ENCODE measurements at regions not wholly inside any gene's neighbourhood (a gene's known extent, or its start where the extent isn't known, plus 50 kb on each side); places are given as distances from the start of the nearest gene placed in this dataset.

DNA sequence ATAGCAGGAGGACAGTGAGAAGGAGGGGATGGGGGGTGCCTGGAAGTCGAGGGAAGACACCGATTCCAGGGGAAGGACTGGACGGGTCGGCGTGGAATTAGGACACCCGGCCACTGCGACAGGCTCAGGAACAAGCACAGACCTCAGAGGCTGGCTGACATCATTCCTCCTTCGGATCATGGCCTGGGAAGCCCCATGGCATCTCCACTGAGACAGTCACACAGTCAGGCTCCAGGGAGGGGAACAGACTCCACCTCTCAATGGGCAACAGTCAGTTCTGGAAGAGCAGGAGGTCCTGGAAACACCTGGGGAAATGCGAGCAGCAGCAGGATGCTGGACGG is 67.9 kb upstream of the FBRSL1 start:
- Histone ChIP-seq H3K9me3 (ENCODE audit: control insufficient read depth, low read depth, low read length) (no peaks in the 10 kb centered on the region), H3K23me2 (ENCODE audit: insufficient read length, low read depth, low read length, poor library complexity, severe bottlenecking) (no peaks in the 10 kb centered on the region), H3K56ac (ENCODE audit: insufficient read length, low read depth, low read length) (no peak overlapping the region), H2BK12ac (ENCODE audit: insufficient read length, low read depth, low read length) (no peak overlapping the region), H2BK5ac (ENCODE audit: insufficient read length, low read length) (no peak overlapping the region), H3T11ph (ENCODE audit: low read length) (no peak overlapping the region), H3K4ac (ENCODE audit: low read depth, low read length) (no peak overlapping the region), H4K20me1 (ENCODE audit: control insufficient read depth, insufficient read depth, insufficient read length) (no peaks in the 10 kb centered on the region), H4K5ac (ENCODE audit: insufficient read length, low read depth, low read length) (no peak overlapping the region), H4K91ac (ENCODE audit: insufficient read length, low read depth, low read length) (no peak overlapping the region), H3K79me1 (ENCODE audit: insufficient read depth, low read depth, low read length, poor library complexity, severe bottlenecking) (no peaks in the 10 kb centered on the region), H3K79me2 (ENCODE audit: insufficient read depth, low read length) (no peaks in the 10 kb centered on the region), H3K18ac (ENCODE audit: insufficient read length, low read depth, low read length) (no peak overlapping the region), H3K4me2 (ENCODE audit: insufficient read depth, insufficient read length, low read length) (no peak overlapping the region), H2AFZ (ENCODE audit: low read length) (no peak overlapping the region), H2BK15ac (ENCODE audit: low read depth, low read length) (no peak overlapping the region), H2BK20ac (ENCODE audit: low read depth, low read length, poor library complexity, severe bottlenecking) (no peak overlapping the region), H3K27me3 (ENCODE audit: insufficient read depth, low read length) (peaks cover 50% of the 10 kb centered on the region), H3K27ac (ENCODE audit: insufficient read length, low read depth, low read length) (no peak overlapping the region), H3K23ac (ENCODE audit: insufficient read length, low read depth, low read length) (no peak overlapping the region), H4K8ac (replicated peaks; ENCODE audit: insufficient read length, low read depth, low read length) (no peak overlapping the region), H2BK120ac (ENCODE audit: low read depth, low read length, poor library complexity, severe bottlenecking) (no peak overlapping the region), H3K9ac (ENCODE audit: extremely low read depth, insufficient read length, low read length) (no peak overlapping the region), H3K4me1 (ENCODE audit: insufficient read depth, low read length) (no peaks in the 10 kb centered on the region), H2AK5ac (ENCODE audit: insufficient read length, low read length) (no peak overlapping the region), H3K14ac (ENCODE audit: insufficient read depth, low read length) (no peak overlapping the region; the same call in 1 of the 2 replicates)
- no peak overlapping the region for H3K4me3 Mint-ChIP-seq
- no CpG with 5 or more reads among the region's 10 CpGs for WGBS (ENCODE audit: extremely low coverage, insufficient read length, low lambda C conversion rate)
- peaks cover 3 to 9% of the 10 kb centered on the region in 2 experiments for H3K4me1 Mint-ChIP-seq
- TF ChIP-seq, protein P1, sequence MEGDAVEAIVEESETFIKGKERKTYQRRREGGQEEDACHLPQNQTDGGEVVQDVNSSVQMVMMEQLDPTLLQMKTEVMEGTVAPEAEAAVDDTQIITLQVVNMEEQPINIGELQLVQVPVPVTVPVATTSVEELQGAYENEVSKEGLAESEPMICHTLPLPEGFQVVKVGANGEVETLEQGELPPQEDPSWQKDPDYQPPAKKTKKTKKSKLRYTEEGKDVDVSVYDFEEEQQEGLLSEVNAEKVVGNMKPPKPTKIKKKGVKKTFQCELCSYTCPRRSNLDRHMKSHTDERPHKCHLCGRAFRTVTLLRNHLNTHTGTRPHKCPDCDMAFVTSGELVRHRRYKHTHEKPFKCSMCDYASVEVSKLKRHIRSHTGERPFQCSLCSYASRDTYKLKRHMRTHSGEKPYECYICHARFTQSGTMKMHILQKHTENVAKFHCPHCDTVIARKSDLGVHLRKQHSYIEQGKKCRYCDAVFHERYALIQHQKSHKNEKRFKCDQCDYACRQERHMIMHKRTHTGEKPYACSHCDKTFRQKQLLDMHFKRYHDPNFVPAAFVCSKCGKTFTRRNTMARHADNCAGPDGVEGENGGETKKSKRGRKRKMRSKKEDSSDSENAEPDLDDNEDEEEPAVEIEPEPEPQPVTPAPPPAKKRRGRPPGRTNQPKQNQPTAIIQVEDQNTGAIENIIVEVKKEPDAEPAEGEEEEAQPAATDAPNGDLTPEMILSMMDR (conservative IDR thresholded peaks at IDR 0.05), result no peak
- no peak for DNase-seq
- peaks cover 17 to 29% of the 10 kb centered on the region in 2 experiments for H3K9me3 Mint-ChIP-seq
- H3K27ac Mint-ChIP-seq, result no peak overlapping the region
- H3K36me3 Mint-ChIP-seq (ENCODE audit: insufficient read depth in 1 of 3, low read depth in 3 of 3), result peaks cover 2 to 22% (median 6%) of the 10 kb centered on the region in 3 experiments; a peak in 6 of 7 replicates
- H3K27me3 Mint-ChIP-seq (ENCODE audit: low read depth), result peaks cover 99% of the 10 kb centered on the region
